ENCODE measurements at regions not wholly inside any gene's neighbourhood (a gene's known extent, or its start where the extent isn't known, plus 50 kb on each side); places are given as distances from the start of the nearest gene placed in this dataset.

GRCh38 chr6:94045099-94045829 lies 625.9 kb upstream of the EPHA7 start:
- dilution Hi-C loops (cut with MboI; ENCODE audit: extremely low pct_ligation_motif_present, low sequenced_read_pairs) = no loop called here
- Histone ChIP-seq H2AFZ (ENCODE audit: control insufficient read depth, low read length) (no peak overlapping the region), H3K4me2 (ENCODE audit: control insufficient read depth, extremely low read depth, insufficient read depth, low read depth, low read length) (no peak overlapping the region), H3K4me3 (ENCODE audit: control insufficient read depth in 2 of 3, extremely low read depth in 1 of 3, insufficient read depth in 2 of 3, low read depth in 1 of 3, low read length in 3 of 3) (no peak overlapping the region), H3K9ac (ENCODE audit: control insufficient read depth, extremely low read depth, insufficient read depth, low read length) (no peak overlapping the region), H3K4me1 (ENCODE audit: control insufficient read depth, extremely low read depth, insufficient read depth, low read length) (no peaks in the 10 kb centered on the region), H3K9me1 (ENCODE audit: control insufficient read depth, extremely low read depth, insufficient read depth, low read length) (no peaks in the 10 kb centered on the region), H3K27me3 (ENCODE audit: control insufficient read depth, extremely low read depth, insufficient read depth, low read length) (no peaks in the 10 kb centered on the region), H3K36me3 (ENCODE audit: control insufficient read depth in 2 of 2, extremely low read depth in 1 of 2, insufficient read depth in 2 of 2, low read length in 2 of 2) (no peaks in the 10 kb centered on the region), H3K79me2 (ENCODE audit: control insufficient read depth, insufficient read depth, low read length) (no peaks in the 10 kb centered on the region), H4K20me1 (ENCODE audit: control insufficient read depth, extremely low read depth, insufficient read depth, low read length) (no peaks in the 10 kb centered on the region), H3K9me3 (ENCODE audit: control insufficient read depth, low read depth, low read length) (no peaks in the 10 kb centered on the region), H3K27ac (ENCODE audit: control insufficient read depth, insufficient read depth, low read length) (no peak overlapping the region)
- FAIRE-seq (no peak), DNase-seq (ENCODE audit: low read depth, low spot score) (no peak)
- TF ChIP-seq EZH2 (IDR thresholded peaks at IDR 0.05; ENCODE audit: low read length) = no peak
- TF ChIP-seq CTCF (optimal IDR thresholded peaks at IDR 0.05 in 1 of 3, IDR thresholded peaks at IDR 0.05 in 1 of 3, conservative IDR thresholded peaks at IDR 0.05 in 1 of 3; ENCODE audit: extremely low read depth in 1 of 3, insufficient read depth in 2 of 3, low read length in 3 of 3) = no peak

DNA sequence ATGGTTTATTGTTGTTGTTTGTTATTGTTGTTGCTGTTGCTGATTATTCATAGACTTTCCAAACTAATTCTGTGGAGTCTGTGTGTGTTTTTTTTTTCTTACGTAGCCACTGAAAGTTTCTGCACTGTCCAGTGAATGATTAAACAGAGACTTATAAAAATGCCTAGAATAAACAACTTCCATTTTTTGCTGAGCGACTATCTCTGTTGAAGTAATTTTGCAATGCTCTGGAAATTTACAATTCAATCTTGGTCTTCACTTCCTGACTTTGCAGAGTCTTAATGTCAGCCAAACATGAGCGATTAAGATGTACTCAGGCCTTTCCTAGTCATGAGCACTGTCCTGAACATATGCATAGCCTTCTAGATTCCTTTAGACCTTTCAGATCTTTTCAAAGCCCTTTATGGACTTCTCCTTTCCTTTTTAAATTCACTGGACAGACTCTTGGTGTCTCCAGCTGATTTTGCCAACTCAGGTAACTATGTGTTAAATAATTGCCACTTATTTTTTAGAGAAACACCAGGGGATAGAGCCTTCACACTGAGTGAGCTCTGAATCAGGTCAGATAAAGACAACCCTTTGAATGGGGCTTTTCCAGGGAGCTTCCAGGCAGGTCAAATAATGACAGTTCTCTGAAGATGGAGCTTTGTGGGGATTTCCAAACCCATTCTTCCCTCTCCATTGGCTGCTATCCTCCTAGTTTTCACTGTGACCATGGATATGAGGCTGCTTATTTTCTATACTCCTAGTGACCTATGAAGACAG lies 622.8 kb upstream of the EPHA7 start:
- FAIRE-seq = no peak
- Histone ChIP-seq H3K4me2 (ENCODE audit: control insufficient read depth, extremely low read depth, insufficient read depth, low read depth, low read length) (no peak overlapping the region), H4K20me1 (ENCODE audit: control insufficient read depth, extremely low read depth, insufficient read depth, low read length) (no peaks in the 10 kb centered on the region), H3K79me2 (ENCODE audit: control insufficient read depth, insufficient read depth, low read length) (no peaks in the 10 kb centered on the region), H3K4me1 (ENCODE audit: control insufficient read depth, extremely low read depth, insufficient read depth, low read length) (no peaks in the 10 kb centered on the region), H3K27me3 (ENCODE audit: control insufficient read depth, extremely low read depth, insufficient read depth, low read length) (no peaks in the 10 kb centered on the region), H3K36me3 (ENCODE audit: control insufficient read depth in 2 of 2, extremely low read depth in 1 of 2, insufficient read depth in 2 of 2, low read length in 2 of 2) (no peaks in the 10 kb centered on the region), H2AFZ (ENCODE audit: control insufficient read depth, low read length) (no peak overlapping the region), H3K27ac (ENCODE audit: control insufficient read depth, insufficient read depth, low read length) (no peak overlapping the region), H3K9ac (ENCODE audit: control insufficient read depth, extremely low read depth, insufficient read depth, low read length) (no peak overlapping the region), H3K9me1 (ENCODE audit: control insufficient read depth, extremely low read depth, insufficient read depth, low read length) (no peaks in the 10 kb centered on the region), H3K9me3 (ENCODE audit: control insufficient read depth, low read depth, low read length) (no peaks in the 10 kb centered on the region), H3K4me3 (ENCODE audit: control insufficient read depth in 2 of 3, extremely low read depth in 1 of 3, insufficient read depth in 2 of 3, low read depth in 1 of 3, low read length in 3 of 3) (no peak overlapping the region)
- TF ChIP-seq CTCF (optimal IDR thresholded peaks at IDR 0.05 in 1 of 3, IDR thresholded peaks at IDR 0.05 in 1 of 3, conservative IDR thresholded peaks at IDR 0.05 in 1 of 3; ENCODE audit: extremely low read depth in 1 of 3, insufficient read depth in 2 of 3, low read length in 3 of 3) = no peak
- TF ChIP-seq EZH2 (IDR thresholded peaks at IDR 0.05; ENCODE audit: low read length) = no peak
- dilution Hi-C loops (cut with MboI; ENCODE audit: extremely low pct_ligation_motif_present, low sequenced_read_pairs) = no loop called here
- no peak for DNase-seq (ENCODE audit: low read depth, low spot score)
